HG03565 (cell line): ENCODE measurements at regions not wholly inside any gene's neighbourhood (a gene's known extent, or its start where the extent isn't known, plus 50 kb on each side); places are given as distances from the start of the nearest gene placed in this dataset.

ENCODE experiments used
- ATAC-seq: cut with Tn5 transposase; IDR thresholded peaks from one replicate; pipeline ENCODE4 v1.9.1; 2021; ENCODE audit warnings: mild to moderate bottlenecking, moderate library complexity; ENCODE audit not compliant: unreplicated experiment

- ATAC-seq = no peak
These were observed 397.8 kb downstream of the SLITRK5 start for GRCh38 chr13:88068975-88069374.

GRCh38 chr13:88071371-88071770 is 400.2 kb downstream of the SLITRK5 start:
- no peak for ATAC-seq

GRCh38 chr13:88074794-88075510 is 403.8 kb downstream of the SLITRK5 start:
- ATAC-seq = no peak

GRCh38 chr13:88085036-88085435 is 413.9 kb downstream of the SLITRK5 start:
- ATAC-seq = no peak

- ATAC-seq = no peak
These were observed 415.4 kb downstream of the SLITRK5 start for GRCh38 chr13:88086577-88086976.

- ATAC-seq = no peak
These were observed 426.4 kb downstream of the SLITRK5 start for GRCh38 chr13:88097541-88097940.

- no peak for ATAC-seq
These were observed 432.7 kb downstream of the SLITRK5 start for GRCh38 chr13:88103824-88104223.

- ATAC-seq = no peak
These were observed 433.4 kb downstream of the SLITRK5 start for GRCh38 chr13:88104576-88104975.

- ATAC-seq = no peak
These were observed 436.4 kb downstream of the SLITRK5 start for GRCh38 chr13:88107570-88107969.

- no peak for ATAC-seq
These were observed 441.4 kb downstream of the SLITRK5 start for GRCh38 chr13:88112526-88112925.

- no peak for ATAC-seq
These were observed 444.8 kb downstream of the SLITRK5 start for GRCh38 chr13:88115976-88116375.

GRCh38 chr13:88118952-88119351 is 447.8 kb downstream of the SLITRK5 start:
- ATAC-seq = no peak

- no peak for ATAC-seq
These were observed 453.0 kb downstream of the SLITRK5 start for GRCh38 chr13:88124142-88124541.

- no peak for ATAC-seq
These were observed 453.9 kb downstream of the SLITRK5 start for GRCh38 chr13:88125055-88125454.

- ATAC-seq = no peak
These were observed 465.1 kb downstream of the SLITRK5 start for GRCh38 chr13:88136098-88136790.

- no peak for ATAC-seq
These were observed 471.5 kb downstream of the SLITRK5 start for GRCh38 chr13:88142653-88143052.

GRCh38 chr13:88144580-88144979 is 473.4 kb downstream of the SLITRK5 start:
- ATAC-seq = no peak

- ATAC-seq = no peak
These were observed 482.2 kb downstream of the SLITRK5 start for GRCh38 chr13:88153353-88153752.

- no peak for ATAC-seq
These were observed 482.8 kb downstream of the SLITRK5 start for GRCh38 chr13:88154001-88154400.

- ATAC-seq = no peak
These were observed 491.0 kb downstream of the SLITRK5 start for GRCh38 chr13:88162076-88162702.

GRCh38 chr13:88176231-88176630 is 505.1 kb downstream of the SLITRK5 start:
- ATAC-seq = no peak

- no peak for ATAC-seq
These were observed 512.3 kb downstream of the SLITRK5 start for GRCh38 chr13:88183440-88183839.
